H9 (cell line): ENCODE measurements at regions not wholly inside any gene's neighbourhood (a gene's known extent, or its start where the extent isn't known, plus 50 kb on each side); places are given as distances from the start of the nearest gene placed in this dataset.

Source experiments
- DNase-seq: peaks from one replicate; pipeline ENCODE4 v3.0.0-alpha.2; 2017
- H2AFZ ChIP-seq: one replicate; pipeline ENCODE4 v1.6.1; 2013; ENCODE audit warnings: mild to moderate bottlenecking, low read length, control low read depth, moderate library complexity
- H2AK5ac ChIP-seq: 2 replicates; pipeline ENCODE4 v1.6.1; 2013; ENCODE audit warnings: low read length, control low read depth, mixed read lengths; ENCODE audit not compliant: insufficient read length
- H2BK120ac ChIP-seq: one replicate; pipeline ENCODE4 v1.6.1; 2013; ENCODE audit warnings: low read depth, mild to moderate bottlenecking, low read length, control low read depth, inconsistent platforms; ENCODE audit not compliant: poor library complexity, severe bottlenecking
- H2BK12ac ChIP-seq: 2 replicates; pipeline ENCODE4 v1.6.1; 2013; ENCODE audit warnings: low read length, control low read depth, mixed read lengths, low read depth; ENCODE audit not compliant: insufficient read length
- H2BK15ac ChIP-seq: 2 replicates; pipeline ENCODE4 v1.6.1; 2013; ENCODE audit warnings: low read depth, low read length, control low read depth
- H2BK20ac ChIP-seq: one replicate; pipeline ENCODE4 v1.6.1; 2013; ENCODE audit warnings: low read depth, mild to moderate bottlenecking, low read length, control low read depth, inconsistent platforms; ENCODE audit not compliant: poor library complexity, severe bottlenecking
- H2BK5ac ChIP-seq: 2 replicates; pipeline ENCODE4 v1.6.1; 2013; ENCODE audit warnings: low read length, control low read depth, mixed read lengths; ENCODE audit not compliant: insufficient read length
- H3K14ac ChIP-seq: 2 replicates; pipeline ENCODE4 v1.6.1; 2013; ENCODE audit warnings: low read length, control low read depth; ENCODE audit not compliant: insufficient read depth
- H3K18ac ChIP-seq: 2 replicates; pipeline ENCODE4 v1.6.1; 2013; ENCODE audit warnings: low read depth, mild to moderate bottlenecking, mixed read lengths, low read length, control low read depth; ENCODE audit not compliant: insufficient read length
- H3K23ac ChIP-seq: 2 replicates; pipeline ENCODE4 v1.6.1; 2013; ENCODE audit warnings: low read length, control low read depth, mixed read lengths, low read depth; ENCODE audit not compliant: insufficient read length
- H3K23me2 ChIP-seq: 2 replicates; pipeline ENCODE4 v1.6.1; 2013; ENCODE audit warnings: low read depth, mild to moderate bottlenecking, mixed read lengths, low read length, control low read depth; ENCODE audit not compliant: insufficient read length, poor library complexity, severe bottlenecking
- H3K27ac ChIP-seq: 2 replicates; pipeline ENCODE4 v1.5.1; 2013; ENCODE audit warnings: low read length, control low read depth, mixed read lengths, low read depth; ENCODE audit not compliant: insufficient read length
- H3K27me3 ChIP-seq: 2 replicates; pipeline ENCODE4 v1.6.1; 2013; ENCODE audit warnings: low read length, control low read depth, inconsistent platforms; ENCODE audit not compliant: insufficient read depth
- H3K4ac ChIP-seq: 2 replicates; pipeline ENCODE4 v1.6.1; 2013; ENCODE audit warnings: low read depth, mild to moderate bottlenecking, control low read depth, inconsistent platforms, low read length, moderate library complexity
- H3K4me1 ChIP-seq: 2 replicates; pipeline ENCODE4 v1.6.1; 2013; ENCODE audit warnings: low read length, control low read depth, inconsistent platforms; ENCODE audit not compliant: insufficient read depth
- H3K4me2 ChIP-seq: 2 replicates; pipeline ENCODE4 v1.6.1; 2013; ENCODE audit warnings: low read length, control low read depth, mixed read lengths; ENCODE audit not compliant: insufficient read length, insufficient read depth
- H3K56ac ChIP-seq: 2 replicates; pipeline ENCODE4 v1.6.1; 2013; ENCODE audit warnings: low read depth, mild to moderate bottlenecking, mixed read lengths, low read length, control low read depth; ENCODE audit not compliant: insufficient read length
- H3K79me1 ChIP-seq: 2 replicates; pipeline ENCODE4 v1.6.1; 2013; ENCODE audit warnings: low read depth, mild to moderate bottlenecking, moderate library complexity, low read length, control low read depth, inconsistent platforms; ENCODE audit not compliant: insufficient read depth, poor library complexity, severe bottlenecking
- H3K79me2 ChIP-seq: 2 replicates; pipeline ENCODE4 v1.6.1; 2013; ENCODE audit warnings: low read length, control low read depth, inconsistent platforms; ENCODE audit not compliant: insufficient read depth
- H3K9ac ChIP-seq: 2 replicates; pipeline ENCODE4 v1.6.1; 2013; ENCODE audit warnings: low read length, control low read depth, mixed read lengths; ENCODE audit not compliant: insufficient read length; ENCODE audit errors: extremely low read depth
- H3K9me3 ChIP-seq: one replicate; pipeline ENCODE4 v1.6.1; 2013; ENCODE audit warnings: low read depth, low read length, inconsistent platforms; ENCODE audit not compliant: control insufficient read depth
- H3T11ph ChIP-seq: one replicate; pipeline ENCODE4 v1.6.1; 2013; ENCODE audit warnings: mild to moderate bottlenecking, low read length, control low read depth, inconsistent platforms
- H4K20me1 ChIP-seq: one replicate; pipeline ENCODE4 v1.6.1; 2013; ENCODE audit not compliant: control insufficient read depth, insufficient read length, insufficient read depth
- H4K5ac ChIP-seq: 2 replicates; pipeline ENCODE4 v1.6.1; 2013; ENCODE audit warnings: low read depth, mild to moderate bottlenecking, mixed read lengths, low read length, control low read depth; ENCODE audit not compliant: insufficient read length
- H4K8ac ChIP-seq: replicated peaks from 2 replicates; pipeline ENCODE4 v1.6.1; 2013; ENCODE audit warnings: low read length, control low read depth, mixed read lengths, low read depth; ENCODE audit not compliant: insufficient read length
- H4K91ac ChIP-seq: 2 replicates; pipeline ENCODE4 v1.6.1; 2013; ENCODE audit warnings: low read depth, mild to moderate bottlenecking, moderate library complexity, mixed read lengths, low read length, control low read depth; ENCODE audit not compliant: insufficient read length
- H3K27ac Mint-ChIP-seq, 3 experiments: 2 replicates in 2 of 3; 3 replicates in 1 of 3; pipeline ENCODE4 v1.8.0; 2020 to 2021; ENCODE audit warnings: mixed read lengths in 3 of 3, mild to moderate bottlenecking in 1 of 3, moderate library complexity in 1 of 3
- H3K27me3 Mint-ChIP-seq: 2 replicates; pipeline ENCODE4 v1.8.0; 2021; ENCODE audit warnings: low read depth, mild to moderate bottlenecking, moderate library complexity, mixed read lengths
- H3K36me3 Mint-ChIP-seq, 3 experiments: 2 replicates in 2 of 3; 3 replicates in 1 of 3; pipeline ENCODE4 v1.8.0; 2020 to 2021; ENCODE audit warnings: low read depth in 3 of 3, mixed read lengths in 3 of 3; ENCODE audit not compliant: insufficient read depth in 1 of 3
- H3K4me1 Mint-ChIP-seq, 2 experiments: 2 replicates each; pipeline ENCODE4 v1.8.0; 2020; ENCODE audit warnings: mixed read lengths in 2 of 2
- H3K4me3 Mint-ChIP-seq, 2 experiments: 2 replicates in 1 of 2; 3 replicates in 1 of 2; pipeline ENCODE4 v1.8.0; 2020 to 2021; ENCODE audit warnings: mild to moderate bottlenecking in 2 of 2, mixed read lengths in 2 of 2, moderate library complexity in 1 of 2
- H3K9me3 Mint-ChIP-seq, 2 experiments: 2 replicates in 1 of 2; 3 replicates in 1 of 2; pipeline ENCODE4 v1.8.0; 2020; ENCODE audit warnings: mild to moderate bottlenecking in 2 of 2, mixed read lengths in 2 of 2, moderate library complexity in 1 of 2
- CTCF ChIP-seq: fragments of 200-600 bp; sonication (generic); conservative IDR thresholded peaks from 3 replicates; pipeline ENCODE4 v1.8.0; 2021; ENCODE audit warnings: antibody characterized with exemption, mild to moderate bottlenecking
- WGBS: extraction: QIAGEN DNeasy Blood & Tissue Kit; methylation state at CpG from one replicate; pipeline ENCODE4 v1.1.7; 2013; ENCODE audit warnings: missing lambda C conversion rate, low lambda C conversion rate, mixed read lengths; ENCODE audit not compliant: insufficient read length; ENCODE audit errors: extremely low coverage; 5-methylcytosine and 5-hydroxymethylcytosine counted together

- no peak overlapping the region for H2BK5ac ChIP-seq
- no peak overlapping the region for H3K23ac ChIP-seq
- no peak for TF ChIP-seq CTCF
- H3K9me3 ChIP-seq, result no peaks in the 10 kb centered on the region
- no peak overlapping the region for H4K5ac ChIP-seq
- no peaks in the 10 kb centered on the region for H3K23me2 ChIP-seq
- no peak overlapping the region for H2AK5ac ChIP-seq
- no peak overlapping the region for H4K8ac ChIP-seq
- Mint-ChIP-seq H3K27me3 (no peaks in the 10 kb centered on the region), H3K27ac (no peak overlapping the region), H3K36me3 (peaks cover 0 to 5% (median 2%) of the 10 kb centered on the region in 3 experiments; a peak in 3 of 7 replicates), H3K4me1 (no peaks in the 10 kb centered on the region), H3K4me3 (no peak overlapping the region), H3K9me3 (peaks cover 6 to 7% of the 10 kb centered on the region in 2 experiments; a peak in 3 of 5 replicates)
- no peak for DNase-seq
- no peak overlapping the region for H3K14ac ChIP-seq
- no peaks in the 10 kb centered on the region for H3K27me3 ChIP-seq
- no CpG with 5 or more reads among the region's 6 CpGs for WGBS
- no peak overlapping the region for H2BK12ac ChIP-seq
- H3T11ph ChIP-seq, result no peak overlapping the region
- H3K27ac ChIP-seq, result no peak overlapping the region
- no peak overlapping the region for H2BK120ac ChIP-seq
- H4K91ac ChIP-seq, result no peak overlapping the region
- H3K4me1 ChIP-seq, result no peaks in the 10 kb centered on the region
- H3K4ac ChIP-seq, result no peak overlapping the region
- H3K56ac ChIP-seq, result no peak overlapping the region
- H2AFZ ChIP-seq, result no peak overlapping the region
- H4K20me1 ChIP-seq, result no peaks in the 10 kb centered on the region
- no peaks in the 10 kb centered on the region for H3K79me1 ChIP-seq
- no peak overlapping the region for H3K4me2 ChIP-seq
- H2BK15ac ChIP-seq, result no peak overlapping the region
- no peak overlapping the region for H2BK20ac ChIP-seq
- no peaks in the 10 kb centered on the region for H3K79me2 ChIP-seq
- no peak overlapping the region for H3K9ac ChIP-seq
- H3K18ac ChIP-seq, result no peak overlapping the region
Observed at GRCh38 chr13:85254641-85255040, 544.6 kb downstream of the SLITRK6 start.
